Naive thymus-derived CD4-positive, alpha-beta T cell (primary cell): ENCODE measurements at regions not wholly inside any gene's neighbourhood (a gene's known extent, or its start where the extent isn't known, plus 50 kb on each side); places are given as distances from the start of the nearest gene placed in this dataset.

Experiments
- ATAC-seq: fragments of 150-1000 bp; cut with Tn5 transposase; 2 replicates; pipeline ENCODE4 v1.10.0; 2021; ENCODE audit warnings: mild to moderate bottlenecking, moderate library complexity
- CTCF ChIA-PET: fragments of 350-600 bp; sonication (Branson Sonifier 250); formaldehyde crosslinking; loops from one replicate; lab custom pipeline; 2021; ENCODE audit warnings: antibody characterized with exemption; lab: Charles Lee
- POLR2A ChIA-PET: fragments of 350-600 bp; sonication (Branson Sonifier 250); formaldehyde crosslinking; loops from one replicate; lab custom pipeline; 2021; ENCODE audit warnings: antibody characterized with exemption, inconsistent platforms; lab: Charles Lee
- DNase-seq, 9 donors: peaks; one replicate each; pipeline versions ENCODE4 v3.0.0 to v3.0.0-alpha.2; 2020 to 2022; ENCODE audit warnings: mixed read lengths in 1 of 9
- H3K27ac ChIP-seq: one replicate; pipeline ENCODE4 v1.7.0; 2013; ENCODE audit warnings: mild to moderate bottlenecking, low read depth, low read length, moderate library complexity
- H3K27me3 ChIP-seq, 2 donors: one replicate each; pipeline ENCODE4 v1.7.0; 2013; ENCODE audit warnings: low read length in 2 of 2, mild to moderate bottlenecking in 2 of 2, moderate library complexity in 2 of 2; ENCODE audit not compliant: control insufficient read depth in 2 of 2, insufficient read depth in 2 of 2
- H3K36me3 ChIP-seq, 3 experiments: 1 replicate in 2 of 3; 2 replicates in 1 of 3; pipeline ENCODE4 v1.7.0; 2013; ENCODE audit warnings: low read length in 3 of 3, mild to moderate bottlenecking in 3 of 3, moderate library complexity in 1 of 3; ENCODE audit not compliant: insufficient read depth in 3 of 3, control insufficient read depth in 2 of 3
- H3K4me1 ChIP-seq, 2 donors: one replicate each; pipeline ENCODE4 v1.7.0; 2013; ENCODE audit warnings: low read length in 2 of 2, mild to moderate bottlenecking in 2 of 2, moderate library complexity in 1 of 2; ENCODE audit not compliant: control insufficient read depth in 2 of 2, insufficient read depth in 2 of 2
- H3K4me3 ChIP-seq: 2 replicates; pipeline ENCODE4 v1.7.0; 2013; ENCODE audit warnings: mild to moderate bottlenecking, low read length
- H3K9me3 ChIP-seq, 3 experiments: 1 replicate in 2 of 3; 2 replicates in 1 of 3; pipeline ENCODE4 v1.7.0; 2013; ENCODE audit warnings: low read length in 3 of 3; ENCODE audit not compliant: control insufficient read depth in 2 of 3
- H3K27ac Mint-ChIP-seq, 9 donors: one replicate each; pipeline ENCODE4 v1.8.0; 2020 to 2022; ENCODE audit warnings: mixed read lengths in 9 of 9, mild to moderate bottlenecking in 8 of 9, moderate library complexity in 5 of 9, inconsistent platforms in 2 of 9
- H3K27me3 Mint-ChIP-seq, 5 donors: one replicate each; pipeline ENCODE4 v1.8.0; 2021 to 2022; ENCODE audit warnings: mixed read lengths in 5 of 5, mild to moderate bottlenecking in 1 of 5
- H3K36me3 Mint-ChIP-seq, 5 donors: one replicate each; pipeline ENCODE4 v1.8.0; 2020 to 2022; ENCODE audit warnings: mixed read lengths in 5 of 5, mild to moderate bottlenecking in 3 of 5, inconsistent platforms in 1 of 5
- H3K4me1 Mint-ChIP-seq, 7 donors: one replicate each; pipeline ENCODE4 v1.8.0; 2020 to 2022; ENCODE audit warnings: mixed read lengths in 7 of 7, mild to moderate bottlenecking in 3 of 7, inconsistent platforms in 1 of 7
- H3K4me3 Mint-ChIP-seq, 10 donors: one replicate each; pipeline ENCODE4 v1.8.0; 2020 to 2022; ENCODE audit warnings: mild to moderate bottlenecking in 10 of 10, mixed read lengths in 10 of 10, moderate library complexity in 6 of 10, inconsistent platforms in 2 of 10
- H3K9me3 Mint-ChIP-seq, 11 donors: one replicate each; pipeline ENCODE4 v1.8.0; 2020 to 2022; ENCODE audit warnings: mixed read lengths in 11 of 11, mild to moderate bottlenecking in 4 of 11, inconsistent platforms in 1 of 11, moderate library complexity in 1 of 11
- intact Hi-C, 2 donors: fragments of 100-400 bp; cut with micrococcal nuclease; formaldehyde crosslinking; loops; one replicate each; pipeline ENCODE4 v1.15.1; 2023

DNA sequence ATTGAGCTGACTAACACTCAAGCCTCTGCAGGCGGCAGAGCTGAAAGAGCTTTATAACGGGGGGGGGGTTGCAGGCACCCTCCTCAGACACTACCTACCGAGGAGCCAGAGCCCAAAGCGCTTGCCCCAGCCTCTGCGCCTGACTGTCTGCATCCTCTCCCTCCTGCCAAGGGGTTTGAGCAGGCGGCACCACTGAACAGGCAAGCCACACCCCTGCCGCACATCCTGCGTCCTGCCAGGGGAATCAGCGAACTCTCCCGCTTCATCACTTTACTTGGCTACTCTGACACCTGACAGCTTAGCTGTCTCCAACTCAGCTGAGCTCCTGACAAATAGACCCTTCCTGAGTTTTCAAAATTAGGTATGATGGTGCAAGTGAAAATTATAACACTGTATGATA is 432.6 kb upstream of the ANKRD30A start:
- Histone ChIP-seq H3K27me3 (no peaks in the 10 kb centered on the region), H3K4me3 (no peak overlapping the region), H3K9me3 (no peaks in the 10 kb centered on the region), H3K4me1 (no peaks in the 10 kb centered on the region), H3K36me3 (no peaks in the 10 kb centered on the region), H3K27ac (no peak overlapping the region)
- POLR2A ChIA-PET, result no interaction called here
- no peak for ATAC-seq
- Mint-ChIP-seq H3K4me1 (no peaks in the 10 kb centered on the region), H3K36me3 (no peaks in the 10 kb centered on the region), H3K27ac (no peak overlapping the region), H3K27me3 (no peaks in the 10 kb centered on the region), H3K4me3 (no peak overlapping the region), H3K9me3 (peaks cover 0 to 35% (median 9%) of the 10 kb centered on the region in 11 donors)
- CTCF ChIA-PET, result no interaction called here
- no peak for DNase-seq
- intact Hi-C loops, result no loop called here

DNA sequence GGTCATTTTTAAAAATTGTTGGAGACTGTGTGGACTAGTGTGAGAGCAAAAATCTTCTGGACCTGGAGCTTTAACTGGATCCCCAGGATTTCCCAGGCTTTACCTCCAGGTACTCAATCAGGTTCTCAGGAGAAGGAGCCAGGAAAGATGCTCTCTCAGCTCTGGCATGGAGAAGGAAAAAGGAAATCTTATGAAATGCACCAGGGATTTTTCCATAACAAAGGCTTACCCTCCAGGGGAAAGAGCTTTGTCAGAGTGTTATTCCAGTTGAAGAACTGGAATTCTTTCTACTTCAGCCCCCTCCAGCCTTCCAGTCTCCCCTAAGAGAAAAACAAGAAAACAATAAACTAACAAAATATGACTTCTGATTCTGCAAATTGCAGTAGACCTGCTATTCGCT is 436.7 kb upstream of the ANKRD30A start:
- Histone ChIP-seq H3K4me1 (no peaks in the 10 kb centered on the region), H3K4me3 (no peak overlapping the region), H3K27ac (no peak overlapping the region), H3K36me3 (no peaks in the 10 kb centered on the region), H3K27me3 (no peaks in the 10 kb centered on the region), H3K9me3 (no peaks in the 10 kb centered on the region)
- ATAC-seq (no peak), DNase-seq (no peak)
- Mint-ChIP-seq H3K27ac (no peak overlapping the region), H3K4me3 (no peak overlapping the region), H3K27me3 (no peaks in the 10 kb centered on the region), H3K9me3 (peaks cover 0 to 26% (median 4%) of the 10 kb centered on the region in 11 donors), H3K36me3 (no peaks in the 10 kb centered on the region), H3K4me1 (no peaks in the 10 kb centered on the region)
- ChIA-PET CTCF (no interaction called here), POLR2A (no interaction called here)
- intact Hi-C loops, result no loop called here

DNA sequence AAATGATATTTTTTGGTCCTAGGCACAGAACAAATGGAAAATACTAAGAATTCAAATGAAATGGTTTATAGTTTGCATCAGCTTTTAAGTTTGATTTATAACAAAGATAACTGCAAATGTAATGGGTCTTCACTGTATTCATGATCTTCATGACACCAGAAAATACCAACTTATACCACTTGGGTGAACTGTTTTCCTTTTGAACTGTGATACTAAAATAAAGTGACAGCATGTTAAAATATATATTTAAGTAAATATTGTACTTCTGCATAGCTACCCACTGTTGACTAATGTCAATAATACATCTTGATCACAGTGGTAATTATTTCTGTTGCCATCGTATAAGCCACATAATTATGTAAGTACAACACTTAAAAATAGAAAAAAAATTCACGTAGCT is 442.0 kb upstream of the ANKRD30A start:
- no peak overlapping the region for H3K4me3 Mint-ChIP-seq

DNA sequence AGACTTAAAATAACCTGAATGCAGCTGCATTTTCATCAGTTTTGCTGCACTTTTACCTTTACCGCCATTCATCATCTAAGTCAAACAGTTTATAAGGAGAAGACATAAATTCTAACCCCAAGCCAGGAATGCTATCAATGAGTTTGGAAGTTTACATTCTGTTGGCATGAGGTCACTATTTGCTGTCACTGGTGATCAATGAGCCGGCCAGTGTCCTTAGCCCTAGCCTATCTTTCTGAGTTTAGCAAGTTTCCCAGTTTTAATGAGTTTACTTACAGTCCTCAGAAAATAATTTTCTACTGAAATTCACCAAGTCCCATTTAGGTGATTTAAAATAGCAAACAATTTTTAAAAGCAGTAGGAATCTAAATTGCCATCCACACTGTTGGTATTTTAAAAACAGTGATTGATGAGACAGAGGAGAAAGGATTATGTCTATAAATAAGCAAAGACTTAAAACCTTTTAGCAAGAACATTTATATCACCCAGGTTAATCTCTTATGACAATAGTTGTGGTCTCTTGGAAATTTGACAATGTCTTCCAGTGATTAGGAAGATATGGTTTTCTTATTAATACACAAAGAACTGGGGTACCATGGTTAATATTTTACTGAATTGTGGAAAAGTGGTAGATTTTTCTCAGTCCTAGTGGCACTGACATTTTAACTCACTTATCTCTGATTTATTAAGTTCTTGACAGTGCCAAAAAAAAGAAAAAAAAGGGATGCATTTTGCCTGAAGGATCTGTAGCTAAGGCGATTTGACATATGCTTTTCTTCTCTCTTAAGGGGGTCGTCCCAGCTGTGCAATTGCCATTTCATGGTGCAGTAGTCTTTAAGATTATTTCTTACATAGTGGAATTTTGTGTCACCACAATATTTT is 443.4 kb upstream of the ANKRD30A start:
- no peaks in the 10 kb centered on the region for H3K9me3 ChIP-seq
- H3K4me1 ChIP-seq, result no peaks in the 10 kb centered on the region
- intact Hi-C loops, result no loop called here
- POLR2A ChIA-PET, result no interaction called here
- H3K27me3 Mint-ChIP-seq, result no peaks in the 10 kb centered on the region
- CTCF ChIA-PET, result no interaction called here
- DNase-seq, result no peak
- H3K27me3 ChIP-seq, result no peaks in the 10 kb centered on the region
- no peak overlapping the region for H3K4me3 Mint-ChIP-seq
- H3K27ac Mint-ChIP-seq, result no peak overlapping the region
- ATAC-seq, result no peak
- H3K36me3 Mint-ChIP-seq, result no peaks in the 10 kb centered on the region
- no peaks in the 10 kb centered on the region for H3K4me1 Mint-ChIP-seq
- no peaks in the 10 kb centered on the region for H3K36me3 ChIP-seq
- H3K9me3 Mint-ChIP-seq, result peaks cover 0 to 5% (median under 1%) of the 10 kb centered on the region in 11 donors
- H3K4me3 ChIP-seq, result no peak overlapping the region
- no peak overlapping the region for H3K27ac ChIP-seq

More for the DNA sequence above, 442.0 kb upstream of the ANKRD30A start:
- peaks cover 0 to 11% (median 1%) of the 10 kb centered on the region in 11 donors for H3K9me3 Mint-ChIP-seq
- ATAC-seq, result no peak
- no peaks in the 10 kb centered on the region for H3K27me3 ChIP-seq
- H3K27ac ChIP-seq, result no peak overlapping the region
- H3K9me3 ChIP-seq, result no peaks in the 10 kb centered on the region
- H3K4me1 Mint-ChIP-seq, result no peaks in the 10 kb centered on the region
- H3K4me1 ChIP-seq, result no peaks in the 10 kb centered on the region
- intact Hi-C loops, result no loop called here
- no peak for DNase-seq
- H3K27me3 Mint-ChIP-seq, result no peaks in the 10 kb centered on the region
- ChIA-PET POLR2A (no interaction called here), CTCF (no interaction called here)
- no peaks in the 10 kb centered on the region for H3K36me3 Mint-ChIP-seq
- H3K36me3 ChIP-seq, result no peaks in the 10 kb centered on the region
- no peak overlapping the region for H3K27ac Mint-ChIP-seq
- no peak overlapping the region for H3K4me3 ChIP-seq

DNA sequence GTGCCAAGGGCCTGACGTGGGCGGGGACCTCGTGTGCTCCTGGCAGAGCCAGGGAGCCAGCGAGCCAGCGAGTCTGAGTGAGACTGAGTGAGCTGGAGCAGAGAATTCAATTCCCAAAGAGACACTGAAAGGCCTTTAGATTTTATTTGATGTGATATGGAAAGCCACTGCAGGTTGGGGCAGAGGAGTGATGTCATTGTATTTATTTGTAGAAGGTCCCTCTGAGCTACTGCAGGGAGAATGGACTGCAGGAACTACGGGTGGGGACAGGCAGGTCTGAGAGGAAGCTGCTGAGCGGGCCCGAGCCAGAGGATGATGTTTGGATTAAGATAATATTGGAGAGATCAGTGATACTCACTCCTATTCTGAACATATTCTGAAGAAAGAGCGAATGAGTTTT is 445.8 kb upstream of the ANKRD30A start:
- no peaks in the 10 kb centered on the region for H3K4me1 Mint-ChIP-seq
- intact Hi-C loops, result no loop called here
- no peaks in the 10 kb centered on the region for H3K27me3 Mint-ChIP-seq
- H3K9me3 Mint-ChIP-seq, result peaks cover 0 to 10% (median 4%) of the 10 kb centered on the region in 11 donors
- Histone ChIP-seq H3K27me3 (no peaks in the 10 kb centered on the region), H3K9me3 (no peaks in the 10 kb centered on the region), H3K4me3 (no peak overlapping the region), H3K36me3 (no peaks in the 10 kb centered on the region), H3K4me1 (no peaks in the 10 kb centered on the region), H3K27ac (no peak overlapping the region)
- H3K4me3 Mint-ChIP-seq, result no peak overlapping the region
- ATAC-seq, result no peak
- no peak overlapping the region for H3K27ac Mint-ChIP-seq
- CTCF ChIA-PET, result no interaction called here
- POLR2A ChIA-PET, result no interaction called here
- no peaks in the 10 kb centered on the region for H3K36me3 Mint-ChIP-seq
- no peak for DNase-seq

DNA sequence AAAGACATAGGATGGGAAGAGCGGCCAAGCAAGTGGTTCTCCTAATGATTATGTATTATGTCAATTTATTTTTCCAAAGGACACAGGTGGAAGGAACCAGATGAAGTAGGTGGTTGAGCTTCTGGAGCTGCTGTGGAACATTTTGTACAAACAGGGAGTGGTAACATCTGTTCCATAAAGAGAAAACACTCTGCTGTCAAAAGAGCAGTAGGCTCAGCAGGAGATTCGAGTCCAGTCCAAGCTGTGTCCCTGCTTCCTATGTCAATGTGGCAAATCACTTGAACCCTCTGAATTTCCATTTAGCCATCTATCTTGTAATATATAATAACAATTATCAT is 448.0 kb upstream of the ANKRD30A start:
- CTCF ChIA-PET, result interaction anchor here (0.7 kb wide), 1 partner anchor 81 kb away, joined by 3 read pairs; no protein-coding TSS in a partner anchor
- no peak overlapping the region for H3K27ac Mint-ChIP-seq
- intact Hi-C loops, result no loop called here

More for the DNA sequence above, 448.0 kb upstream of the ANKRD30A start:
- Mint-ChIP-seq H3K27me3 (no peaks in the 10 kb centered on the region), H3K36me3 (no peaks in the 10 kb centered on the region), H3K4me1 (no peaks in the 10 kb centered on the region), H3K9me3 (peaks cover 0 to 11% (median 4%) of the 10 kb centered on the region in 11 donors), H3K4me3 (no peak overlapping the region)
- Histone ChIP-seq H3K9me3 (no peaks in the 10 kb centered on the region), H3K27me3 (no peaks in the 10 kb centered on the region), H3K36me3 (no peaks in the 10 kb centered on the region), H3K4me3 (no peak overlapping the region), H3K27ac (no peak overlapping the region), H3K4me1 (no peaks in the 10 kb centered on the region)
- DNase-seq, result no peak
- POLR2A ChIA-PET, result no interaction called here
- no peak for ATAC-seq
